ENCODE measurements at regions not wholly inside any gene's neighbourhood (a gene's known extent, or its start where the extent isn't known, plus 50 kb on each side); places are given as distances from the start of the nearest gene placed in this dataset.

DNA sequence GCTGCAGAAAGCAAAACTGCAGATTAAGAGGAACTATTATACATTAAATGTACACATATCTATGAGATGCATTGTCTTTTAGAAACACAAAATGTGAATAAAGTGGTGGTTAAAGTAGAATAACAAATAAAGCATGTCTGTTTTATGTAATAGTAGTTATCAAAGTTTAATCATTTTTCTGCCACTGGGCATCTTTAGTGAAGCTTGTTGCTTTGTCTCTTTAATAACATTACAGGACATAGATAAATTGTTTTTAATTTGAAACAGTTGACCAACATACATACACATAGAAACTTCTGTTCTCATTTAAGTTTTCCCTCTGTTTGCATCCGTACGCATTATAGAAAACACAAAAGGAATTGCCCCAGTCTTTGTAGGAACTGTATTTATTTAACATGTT lies 1700.0 kb upstream of the ADGRL3 start:
- no peak overlapping the region for H3K9ac ChIP-seq (replicated peaks; ENCODE audit: extremely low read depth, insufficient read depth, low read length)
- DNase-seq (ENCODE audit: low read depth, low spot score) = no peak
- TF ChIP-seq POLR2AphosphoS5 (IDR thresholded peaks at IDR 0.05; ENCODE audit: insufficient read depth, low read depth, low read length) (no peak), JUN (IDR thresholded peaks at IDR 0.05; ENCODE audit: borderline replicate concordance, insufficient read depth, insufficient read length, low read depth) (no peak), GATA2 (IDR thresholded peaks at IDR 0.05; ENCODE audit: insufficient read depth, insufficient read length, low read depth, low read length) (no peak), POLR2A (IDR thresholded peaks at IDR 0.05; ENCODE audit: low read depth, low read length) (no peak), EZH2 (IDR thresholded peaks at IDR 0.05; ENCODE audit: borderline replicate concordance, low read depth, low read length, severe bottlenecking) (no peak), MYC (IDR thresholded peaks at IDR 0.05; ENCODE audit: low read depth, low read length) (no peak), FOS (IDR thresholded peaks at IDR 0.05; ENCODE audit: borderline replicate concordance, insufficient read depth, low read length) (no peak)
- TF ChIP-seq, protein P1, sequence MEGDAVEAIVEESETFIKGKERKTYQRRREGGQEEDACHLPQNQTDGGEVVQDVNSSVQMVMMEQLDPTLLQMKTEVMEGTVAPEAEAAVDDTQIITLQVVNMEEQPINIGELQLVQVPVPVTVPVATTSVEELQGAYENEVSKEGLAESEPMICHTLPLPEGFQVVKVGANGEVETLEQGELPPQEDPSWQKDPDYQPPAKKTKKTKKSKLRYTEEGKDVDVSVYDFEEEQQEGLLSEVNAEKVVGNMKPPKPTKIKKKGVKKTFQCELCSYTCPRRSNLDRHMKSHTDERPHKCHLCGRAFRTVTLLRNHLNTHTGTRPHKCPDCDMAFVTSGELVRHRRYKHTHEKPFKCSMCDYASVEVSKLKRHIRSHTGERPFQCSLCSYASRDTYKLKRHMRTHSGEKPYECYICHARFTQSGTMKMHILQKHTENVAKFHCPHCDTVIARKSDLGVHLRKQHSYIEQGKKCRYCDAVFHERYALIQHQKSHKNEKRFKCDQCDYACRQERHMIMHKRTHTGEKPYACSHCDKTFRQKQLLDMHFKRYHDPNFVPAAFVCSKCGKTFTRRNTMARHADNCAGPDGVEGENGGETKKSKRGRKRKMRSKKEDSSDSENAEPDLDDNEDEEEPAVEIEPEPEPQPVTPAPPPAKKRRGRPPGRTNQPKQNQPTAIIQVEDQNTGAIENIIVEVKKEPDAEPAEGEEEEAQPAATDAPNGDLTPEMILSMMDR (IDR thresholded peaks at IDR 0.05; ENCODE audit: extremely low read depth in 1 of 2, insufficient read depth in 1 of 2, low read depth in 1 of 2, low read length in 2 of 2) = no peak
- TF ChIP-seq, protein P2, sequence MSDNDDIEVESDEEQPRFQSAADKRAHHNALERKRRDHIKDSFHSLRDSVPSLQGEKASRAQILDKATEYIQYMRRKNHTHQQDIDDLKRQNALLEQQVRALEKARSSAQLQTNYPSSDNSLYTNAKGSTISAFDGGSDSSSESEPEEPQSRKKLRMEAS (IDR thresholded peaks at IDR 0.05; ENCODE audit: insufficient read depth, insufficient read length) = no peak
- H3K27me3 ChIP-seq (ENCODE audit: control insufficient read depth in 2 of 2, insufficient read depth in 2 of 2, low read length in 2 of 2) = no peaks in the 10 kb centered on the region
- no peaks in the 10 kb centered on the region for H3K9me1 ChIP-seq (replicated peaks; ENCODE audit: control insufficient read depth, extremely low read depth, insufficient read depth, low read length)
- H2AFZ ChIP-seq (ENCODE audit: low read depth, low read length) = no peak overlapping the region
- H4K20me1 ChIP-seq (replicated peaks; ENCODE audit: control insufficient read depth, extremely low read depth, insufficient read depth, low read length) = no peaks in the 10 kb centered on the region
- H3K4me1 ChIP-seq (ENCODE audit: control insufficient read depth, extremely low read depth, insufficient read depth, low read length) = no peaks in the 10 kb centered on the region
- H3K4me3 ChIP-seq (replicated peaks in 1 of 3; ENCODE audit: insufficient read depth in 1 of 3, low read depth in 1 of 3, low read length in 3 of 3) = no peak overlapping the region
- H3K36me3 ChIP-seq (ENCODE audit: control insufficient read depth in 2 of 2, extremely low read depth in 1 of 2, insufficient read depth in 2 of 2, low read length in 2 of 2) = no peaks in the 10 kb centered on the region
- H3K79me2 ChIP-seq (ENCODE audit: control insufficient read depth, insufficient read depth, low read length) = no peaks in the 10 kb centered on the region
- intact Hi-C loops (cut with micrococcal nuclease) (no loop called here), dilution Hi-C loops (cut with MboI; ENCODE audit: extremely low pct_ligation_motif_present, low sequenced_read_pairs) (no loop called here)
- peaks cover 3% of the 10 kb centered on the region for H3K9me3 ChIP-seq (replicated peaks; ENCODE audit: control insufficient read depth, insufficient read depth, low read length)
- no peak for FAIRE-seq
- no TSS peak for BruUV-seq (replicated peaks)
- ChIA-PET POLR2A (no interaction called here), CTCF (no interaction called here)
- no peak overlapping the region for H3K27ac ChIP-seq (ENCODE audit: insufficient read depth, low read depth, low read length)
- H3K4me2 ChIP-seq (ENCODE audit: insufficient read depth, low read length) = no peak overlapping the region
